Activated CD4-positive, alpha-beta memory T cell treated with anti-CD3 and anti-CD28 coated beads, Interleukin-2, amount 10 ng/mL, durations not matched to agents 7 days and 5 days (primary cell): ENCODE measurements at regions not wholly inside any gene's neighbourhood (a gene's known extent, or its start where the extent isn't known, plus 50 kb on each side); places are given as distances from the start of the nearest gene placed in this dataset.

Experiments
- CTCF ChIA-PET: fragments of 350-600 bp; sonication (Branson Sonifier 250); formaldehyde crosslinking; loops from one replicate; lab custom pipeline; 2021; ENCODE audit warnings: antibody characterized with exemption, inconsistent platforms; lab: Charles Lee
- POLR2A ChIA-PET: fragments of 350-600 bp; sonication (Branson Sonifier 250); formaldehyde crosslinking; loops from one replicate; lab custom pipeline; 2021; ENCODE audit warnings: antibody characterized with exemption; lab: Charles Lee
- DNase-seq: peaks from one replicate; pipeline ENCODE4 v3.0.0-alpha.2; 2020
- H3K27ac Mint-ChIP-seq: one replicate; pipeline ENCODE4 v1.8.0; 2021; ENCODE audit warnings: mild to moderate bottlenecking, mixed read lengths
- H3K27me3 Mint-ChIP-seq: one replicate; pipeline ENCODE4 v1.8.0; 2021; ENCODE audit warnings: mixed read lengths
- H3K36me3 Mint-ChIP-seq: one replicate; pipeline ENCODE4 v1.8.0; 2021; ENCODE audit warnings: low read depth, mixed read lengths
- H3K4me1 Mint-ChIP-seq: one replicate; pipeline ENCODE4 v1.8.0; 2021; ENCODE audit warnings: mixed read lengths
- H3K4me3 Mint-ChIP-seq: one replicate; pipeline ENCODE4 v1.8.0; 2021; ENCODE audit warnings: mild to moderate bottlenecking, mixed read lengths
- H3K9me3 Mint-ChIP-seq: one replicate; pipeline ENCODE4 v1.8.0; 2021; ENCODE audit warnings: mixed read lengths

- CTCF ChIA-PET = no interaction called here
- H3K36me3 Mint-ChIP-seq = no peaks in the 10 kb centered on the region
- H3K4me3 Mint-ChIP-seq = no peak overlapping the region
- H3K4me1 Mint-ChIP-seq = no peaks in the 10 kb centered on the region
- POLR2A ChIA-PET = no interaction called here
- DNase-seq = no peak
- no peak overlapping the region for H3K27ac Mint-ChIP-seq
- no peaks in the 10 kb centered on the region for H3K27me3 Mint-ChIP-seq
- peaks cover 4% of the 10 kb centered on the region for H3K9me3 Mint-ChIP-seq
Measured at GRCh38 chr1:188343914-188344313, 1515.2 kb downstream of the PLA2G4A start.

GRCh38 chr1:188350104-188350503, 1521.4 kb downstream of the PLA2G4A start:
- Mint-ChIP-seq H3K4me3 (no peak overlapping the region), H3K27me3 (no peaks in the 10 kb centered on the region), H3K4me1 (no peaks in the 10 kb centered on the region), H3K36me3 (no peaks in the 10 kb centered on the region), H3K27ac (no peak overlapping the region), H3K9me3 (no peaks in the 10 kb centered on the region)
- CTCF ChIA-PET = no interaction called here
- DNase-seq = no peak
- POLR2A ChIA-PET = no interaction called here

GRCh38 chr1:188355082-188355481, 1526.3 kb downstream of the PLA2G4A start:
- no peaks in the 10 kb centered on the region for H3K36me3 Mint-ChIP-seq

GRCh38 chr1:188355847-188356246, 1527.1 kb downstream of the PLA2G4A start:
- H3K27me3 Mint-ChIP-seq = no peaks in the 10 kb centered on the region
- no peak overlapping the region for H3K27ac Mint-ChIP-seq
- no peaks in the 10 kb centered on the region for H3K4me1 Mint-ChIP-seq
- no peak overlapping the region for H3K4me3 Mint-ChIP-seq
- no peak for DNase-seq
- peaks cover 13% of the 10 kb centered on the region for H3K9me3 Mint-ChIP-seq
- no peaks in the 10 kb centered on the region for H3K36me3 Mint-ChIP-seq
- CTCF ChIA-PET = no interaction called here
- POLR2A ChIA-PET = no interaction called here

More at GRCh38 chr1:188355082-188355481, 1526.3 kb downstream of the PLA2G4A start:
- POLR2A ChIA-PET = no interaction called here
- DNase-seq = no peak
- Mint-ChIP-seq H3K9me3 (peaks cover 13% of the 10 kb centered on the region), H3K4me3 (no peak overlapping the region), H3K27me3 (no peaks in the 10 kb centered on the region), H3K27ac (no peak overlapping the region), H3K4me1 (no peaks in the 10 kb centered on the region)
- CTCF ChIA-PET = no interaction called here

GRCh38 chr1:188359315-188359714, 1530.6 kb downstream of the PLA2G4A start:
- Mint-ChIP-seq H3K9me3 (peaks cover 13% of the 10 kb centered on the region), H3K4me1 (no peaks in the 10 kb centered on the region), H3K27me3 (no peaks in the 10 kb centered on the region), H3K27ac (no peak overlapping the region), H3K36me3 (no peaks in the 10 kb centered on the region), H3K4me3 (no peak overlapping the region)
- no peak for DNase-seq
- ChIA-PET CTCF (no interaction called here), POLR2A (no interaction called here)

GRCh38 chr1:188363943-188364342, 1535.2 kb downstream of the PLA2G4A start:
- Mint-ChIP-seq H3K27me3 (no peaks in the 10 kb centered on the region), H3K27ac (no peak overlapping the region), H3K9me3 (peaks cover 5% of the 10 kb centered on the region), H3K4me1 (no peaks in the 10 kb centered on the region), H3K4me3 (no peak overlapping the region), H3K36me3 (no peaks in the 10 kb centered on the region)
- DNase-seq = no peak
- POLR2A ChIA-PET = no interaction called here
- CTCF ChIA-PET = no interaction called here

- no peak overlapping the region for H3K4me3 Mint-ChIP-seq
- no peaks in the 10 kb centered on the region for H3K4me1 Mint-ChIP-seq
- POLR2A ChIA-PET = no interaction called here
- H3K9me3 Mint-ChIP-seq = no peaks in the 10 kb centered on the region
- no peaks in the 10 kb centered on the region for H3K36me3 Mint-ChIP-seq
- H3K27ac Mint-ChIP-seq = no peak overlapping the region
- DNase-seq = no peak
- CTCF ChIA-PET = no interaction called here
- no peaks in the 10 kb centered on the region for H3K27me3 Mint-ChIP-seq
Measured at GRCh38 chr1:188364927-188365449, 1536.2 kb downstream of the PLA2G4A start.

GRCh38 chr1:188365874-188366273, 1537.1 kb downstream of the PLA2G4A start:
- CTCF ChIA-PET = no interaction called here
- no peaks in the 10 kb centered on the region for H3K36me3 Mint-ChIP-seq

GRCh38 chr1:188367661-188368060, 1538.9 kb downstream of the PLA2G4A start:
- Mint-ChIP-seq H3K27ac (no peak overlapping the region), H3K9me3 (no peaks in the 10 kb centered on the region), H3K27me3 (no peaks in the 10 kb centered on the region), H3K36me3 (no peaks in the 10 kb centered on the region), H3K4me1 (no peaks in the 10 kb centered on the region), H3K4me3 (no peak overlapping the region)
- DNase-seq = no peak
- POLR2A ChIA-PET = no interaction called here
- CTCF ChIA-PET = no interaction called here

More at GRCh38 chr1:188365874-188366273, 1537.1 kb downstream of the PLA2G4A start:
- Mint-ChIP-seq H3K4me3 (no peak overlapping the region), H3K9me3 (no peaks in the 10 kb centered on the region), H3K27me3 (no peaks in the 10 kb centered on the region), H3K4me1 (no peaks in the 10 kb centered on the region), H3K27ac (no peak overlapping the region)
- no peak for DNase-seq
- POLR2A ChIA-PET = no interaction called here

GRCh38 chr1:188371295-188371806, 1542.6 kb downstream of the PLA2G4A start:
- DNase-seq = no peak
- Mint-ChIP-seq H3K27me3 (no peaks in the 10 kb centered on the region), H3K36me3 (no peaks in the 10 kb centered on the region), H3K4me3 (no peak overlapping the region), H3K9me3 (peaks cover 6% of the 10 kb centered on the region), H3K27ac (no peak overlapping the region), H3K4me1 (no peaks in the 10 kb centered on the region)
- CTCF ChIA-PET = no interaction called here
- POLR2A ChIA-PET = no interaction called here

GRCh38 chr1:188372821-188373220, 1544.1 kb downstream of the PLA2G4A start:
- no peaks in the 10 kb centered on the region for H3K36me3 Mint-ChIP-seq
- no peaks in the 10 kb centered on the region for H3K4me1 Mint-ChIP-seq
- no peak overlapping the region for H3K27ac Mint-ChIP-seq
- no peaks in the 10 kb centered on the region for H3K27me3 Mint-ChIP-seq
- POLR2A ChIA-PET = no interaction called here
- H3K9me3 Mint-ChIP-seq = peaks cover 6% of the 10 kb centered on the region
- H3K4me3 Mint-ChIP-seq = no peak overlapping the region
- DNase-seq = no peak
- CTCF ChIA-PET = no interaction called here

- ChIA-PET CTCF (no interaction called here), POLR2A (no interaction called here)
- Mint-ChIP-seq H3K4me1 (no peaks in the 10 kb centered on the region), H3K36me3 (no peaks in the 10 kb centered on the region), H3K27ac (no peak overlapping the region), H3K9me3 (peaks cover 3% of the 10 kb centered on the region), H3K27me3 (no peaks in the 10 kb centered on the region), H3K4me3 (no peak overlapping the region)
- no peak for DNase-seq
Measured at GRCh38 chr1:188382851-188383250, 1554.1 kb downstream of the PLA2G4A start.

- DNase-seq = no peak
- Mint-ChIP-seq H3K4me3 (no peak overlapping the region), H3K4me1 (no peaks in the 10 kb centered on the region), H3K36me3 (no peaks in the 10 kb centered on the region), H3K27me3 (no peaks in the 10 kb centered on the region), H3K9me3 (peaks cover 6% of the 10 kb centered on the region), H3K27ac (no peak overlapping the region)
- CTCF ChIA-PET = no interaction called here
- POLR2A ChIA-PET = no interaction called here
Measured at GRCh38 chr1:188386161-188386560, 1557.4 kb downstream of the PLA2G4A start.

GRCh38 chr1:188386666-188387065, 1557.9 kb downstream of the PLA2G4A start:
- no peak overlapping the region for H3K27ac Mint-ChIP-seq
- peaks cover 6% of the 10 kb centered on the region for H3K9me3 Mint-ChIP-seq
- H3K27me3 Mint-ChIP-seq = no peaks in the 10 kb centered on the region
- DNase-seq = no peak
- H3K4me1 Mint-ChIP-seq = no peaks in the 10 kb centered on the region
- no peak overlapping the region for H3K4me3 Mint-ChIP-seq
- ChIA-PET POLR2A (no interaction called here), CTCF (no interaction called here)
- no peaks in the 10 kb centered on the region for H3K36me3 Mint-ChIP-seq
